WTC11 (cell line): ENCODE measurements at regions not wholly inside any gene's neighbourhood (a gene's known extent, or its start where the extent isn't known, plus 50 kb on each side); places are given as distances from the start of the nearest gene placed in this dataset.

ENCODE experiments used
- CBFB ChIP-seq: sonication (generic); formaldehyde crosslinking; IDR thresholded peaks from 2 replicates; pipeline ENCODE4 v1.8.1; 2022; ENCODE audit warnings: mild to moderate bottlenecking, low read depth, missing genetic modification reagents
- ESRRA ChIP-seq: sonication (generic); formaldehyde crosslinking; IDR thresholded peaks from 2 replicates; pipeline ENCODE4 v1.8.1; 2022; ENCODE audit warnings: mild to moderate bottlenecking, missing genetic modification reagents, borderline replicate concordance
- HMGXB4 ChIP-seq: sonication (generic); formaldehyde crosslinking; IDR thresholded peaks from 2 replicates; pipeline ENCODE4 v1.8.1; 2023; ENCODE audit warnings: mild to moderate bottlenecking, moderate library complexity, missing genetic modification reagents
- JUN ChIP-seq: sonication (generic); formaldehyde crosslinking; IDR thresholded peaks from 2 replicates; pipeline ENCODE4 v1.8.0; 2023; ENCODE audit warnings: mild to moderate bottlenecking, missing genetic modification reagents
- SP1 ChIP-seq: sonication (generic); formaldehyde crosslinking; conservative IDR thresholded peaks from 2 replicates; pipeline ENCODE4 v1.8.1; 2022; ENCODE audit warnings: missing genetic modification reagents
- TEAD1 ChIP-seq: sonication (generic); formaldehyde crosslinking; IDR thresholded peaks from 2 replicates; pipeline ENCODE4 v1.8.0; 2022; ENCODE audit warnings: mild to moderate bottlenecking, missing genetic modification reagents
- TEAD4 ChIP-seq: sonication (generic); formaldehyde crosslinking; IDR thresholded peaks from 2 replicates; pipeline ENCODE4 v1.8.0; 2022; ENCODE audit warnings: mild to moderate bottlenecking, missing genetic modification reagents
- USF1 ChIP-seq: sonication (generic); formaldehyde crosslinking; IDR thresholded peaks from 2 replicates; pipeline ENCODE4 v1.8.0; 2022; ENCODE audit warnings: mild to moderate bottlenecking, missing genetic modification reagents
- TF ChIP-seq, protein P1 (sequence below): sonication (generic); formaldehyde crosslinking; IDR thresholded peaks from 2 replicates; pipeline ENCODE4 v1.8.0; 2022; ENCODE audit warnings: mild to moderate bottlenecking, missing genetic modification reagents
- TF ChIP-seq, protein P2 (sequence below): fragments of 200-600 bp; IDR thresholded peaks from 2 replicates; pipeline ENCODE4 v1.8.0; 2022; ENCODE audit warnings: antibody characterized with exemption
- TF ChIP-seq, protein P3 (sequence below): sonication (generic); formaldehyde crosslinking; IDR thresholded peaks from 2 replicates; pipeline ENCODE4 v1.8.1; 2023; ENCODE audit warnings: mild to moderate bottlenecking, missing genetic modification reagents

DNA sequence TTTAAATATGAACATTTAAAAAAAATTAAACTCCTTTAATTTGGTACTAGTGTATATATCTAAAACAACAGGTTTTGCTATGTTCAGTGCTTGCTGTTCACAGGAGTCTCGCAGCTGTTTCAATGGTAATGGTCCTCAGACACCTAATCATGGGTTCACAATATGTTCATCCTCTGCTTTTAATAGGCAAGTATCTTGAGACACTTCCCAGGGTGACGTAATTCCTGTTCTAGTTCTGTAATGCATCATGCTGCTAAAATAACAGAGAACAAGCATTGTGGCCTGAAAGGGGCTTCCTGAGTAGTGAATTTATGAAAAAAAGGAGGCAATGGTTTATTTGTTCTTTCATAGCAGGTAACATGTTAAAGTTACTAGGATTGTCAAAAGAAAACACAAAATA lies 625.2 kb upstream of the GBE1 start:
- TF ChIP-seq, protein P1, sequence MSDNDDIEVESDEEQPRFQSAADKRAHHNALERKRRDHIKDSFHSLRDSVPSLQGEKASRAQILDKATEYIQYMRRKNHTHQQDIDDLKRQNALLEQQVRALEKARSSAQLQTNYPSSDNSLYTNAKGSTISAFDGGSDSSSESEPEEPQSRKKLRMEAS (CRISPR knock-in tag), result no peak
- TF ChIP-seq, protein P2, sequence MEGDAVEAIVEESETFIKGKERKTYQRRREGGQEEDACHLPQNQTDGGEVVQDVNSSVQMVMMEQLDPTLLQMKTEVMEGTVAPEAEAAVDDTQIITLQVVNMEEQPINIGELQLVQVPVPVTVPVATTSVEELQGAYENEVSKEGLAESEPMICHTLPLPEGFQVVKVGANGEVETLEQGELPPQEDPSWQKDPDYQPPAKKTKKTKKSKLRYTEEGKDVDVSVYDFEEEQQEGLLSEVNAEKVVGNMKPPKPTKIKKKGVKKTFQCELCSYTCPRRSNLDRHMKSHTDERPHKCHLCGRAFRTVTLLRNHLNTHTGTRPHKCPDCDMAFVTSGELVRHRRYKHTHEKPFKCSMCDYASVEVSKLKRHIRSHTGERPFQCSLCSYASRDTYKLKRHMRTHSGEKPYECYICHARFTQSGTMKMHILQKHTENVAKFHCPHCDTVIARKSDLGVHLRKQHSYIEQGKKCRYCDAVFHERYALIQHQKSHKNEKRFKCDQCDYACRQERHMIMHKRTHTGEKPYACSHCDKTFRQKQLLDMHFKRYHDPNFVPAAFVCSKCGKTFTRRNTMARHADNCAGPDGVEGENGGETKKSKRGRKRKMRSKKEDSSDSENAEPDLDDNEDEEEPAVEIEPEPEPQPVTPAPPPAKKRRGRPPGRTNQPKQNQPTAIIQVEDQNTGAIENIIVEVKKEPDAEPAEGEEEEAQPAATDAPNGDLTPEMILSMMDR, result no peak
- TF ChIP-seq, protein P3, sequence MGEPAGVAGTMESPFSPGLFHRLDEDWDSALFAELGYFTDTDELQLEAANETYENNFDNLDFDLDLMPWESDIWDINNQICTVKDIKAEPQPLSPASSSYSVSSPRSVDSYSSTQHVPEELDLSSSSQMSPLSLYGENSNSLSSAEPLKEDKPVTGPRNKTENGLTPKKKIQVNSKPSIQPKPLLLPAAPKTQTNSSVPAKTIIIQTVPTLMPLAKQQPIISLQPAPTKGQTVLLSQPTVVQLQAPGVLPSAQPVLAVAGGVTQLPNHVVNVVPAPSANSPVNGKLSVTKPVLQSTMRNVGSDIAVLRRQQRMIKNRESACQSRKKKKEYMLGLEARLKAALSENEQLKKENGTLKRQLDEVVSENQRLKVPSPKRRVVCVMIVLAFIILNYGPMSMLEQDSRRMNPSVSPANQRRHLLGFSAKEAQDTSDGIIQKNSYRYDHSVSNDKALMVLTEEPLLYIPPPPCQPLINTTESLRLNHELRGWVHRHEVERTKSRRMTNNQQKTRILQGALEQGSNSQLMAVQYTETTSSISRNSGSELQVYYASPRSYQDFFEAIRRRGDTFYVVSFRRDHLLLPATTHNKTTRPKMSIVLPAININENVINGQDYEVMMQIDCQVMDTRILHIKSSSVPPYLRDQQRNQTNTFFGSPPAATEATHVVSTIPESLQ, result no peak
- no peak for TF ChIP-seq TEAD1 (CRISPR knock-in tag)
- TF ChIP-seq JUN, result no peak
- TF ChIP-seq CBFB (CRISPR knock-in tag), result no peak
- no peak for TF ChIP-seq TEAD4 (CRISPR knock-in tag)
- TF ChIP-seq USF1 (CRISPR knock-in tag), result no peak
- no peak for TF ChIP-seq ESRRA
- TF ChIP-seq SP1, result no peak
- no peak for TF ChIP-seq HMGXB4 (CRISPR knock-in tag)
